Tibial artery (tissue), 4 donors: ENCODE measurements at regions not wholly inside any gene's neighbourhood (a gene's known extent, or its start where the extent isn't known, plus 50 kb on each side); places are given as distances from the start of the nearest gene placed in this dataset.

Experiments used
- DNase-seq, 2 donors: peaks; one replicate each; pipeline ENCODE4 v3.0.0-alpha.2; 2019
- H3K27ac ChIP-seq, 2 donors: fragments of 200-600 bp; sonication (generic) in 1 of 2; 1 replicate in 1 of 2; 2 replicates in 1 of 2; pipeline ENCODE4 v1.5.1; 2018 to 2019; ENCODE audit warnings: mild to moderate bottlenecking in 1 of 2
- H3K27me3 ChIP-seq, 2 donors: fragments of 200-600 bp; sonication (generic) in 1 of 2; one replicate each; pipeline versions ENCODE4 v1.5.1 to v1.6.0; 2016 to 2019
- H3K36me3 ChIP-seq, 3 donors: fragments of 200-600 bp; sonication (generic) in 2 of 3; one replicate each; pipeline ENCODE4 v1.5.1; 2016 to 2019; ENCODE audit warnings: mild to moderate bottlenecking in 2 of 3
- H3K4me1 ChIP-seq, 4 donors: fragments of 200-600 bp; sonication (generic) in 2 of 4; 1 replicate in 3 of 4; 2 replicates in 1 of 4; pipeline ENCODE4 v1.5.1; 2016 to 2019
- H3K4me3 ChIP-seq, 2 donors: fragments of 200-600 bp; sonication (generic) in 1 of 2; 1 replicate in 1 of 2; 2 replicates in 1 of 2; pipeline ENCODE4 v1.5.1; 2018 to 2019; ENCODE audit warnings: mild to moderate bottlenecking in 2 of 2
- H3K9me3 ChIP-seq, 3 donors: fragments of 200-600 bp; sonication (generic) in 1 of 3; one replicate each; pipeline ENCODE4 v1.5.1; 2016 to 2019
- CTCF ChIP-seq, 2 experiments: fragments of 200-600 bp in 1 of 2; fragments of 450-650 bp in 1 of 2; IDR thresholded peaks; one replicate each; pipeline ENCODE4 v1.5.1; 2017 to 2019; ENCODE audit warnings: antibody characterized with exemption in 2 of 2, mild to moderate bottlenecking in 1 of 2, moderate library complexity in 1 of 2
- intact Hi-C: fragments of 100-400 bp; cut with DNase I; formaldehyde crosslinking; loops from one replicate; pipeline ENCODE4 v1.15.0; 2023; ENCODE audit warnings: low total_unique reads

DNA sequence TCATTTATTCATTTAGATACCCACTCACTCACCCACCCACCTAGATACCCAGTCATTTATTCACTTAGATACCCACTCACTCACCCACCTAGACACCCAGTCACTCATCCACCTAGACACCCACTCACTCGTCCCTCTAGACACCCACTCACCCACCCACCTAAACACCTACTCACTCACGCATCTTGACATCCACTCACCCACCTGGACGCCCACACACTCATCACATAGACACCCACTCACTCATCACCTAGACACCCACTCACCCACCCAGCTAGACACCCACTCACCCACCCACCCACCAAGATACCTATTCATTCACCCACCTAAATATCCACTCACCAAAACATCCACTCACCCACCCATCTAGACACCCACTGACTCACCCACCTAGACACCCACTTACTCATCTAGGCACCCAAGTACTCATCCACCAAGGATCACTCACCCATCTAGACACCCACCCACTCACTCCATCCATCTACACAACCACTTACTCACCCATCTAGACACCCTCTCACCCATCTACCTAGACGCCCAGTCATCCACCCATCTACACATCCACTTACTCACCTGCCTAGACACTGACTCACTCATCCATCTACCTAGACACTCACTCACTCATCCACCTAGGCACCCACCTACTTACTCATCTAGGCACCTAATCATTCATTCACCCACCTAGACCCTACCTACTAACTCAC lies 723.7 kb upstream of the RAB6C start:
- peaks cover 0 to 20% (median 6%) of the 10 kb centered on the region in 3 donors for H3K9me3 ChIP-seq
- no peaks in the 10 kb centered on the region for H3K36me3 ChIP-seq
- no peak for TF ChIP-seq CTCF (IDR thresholded peaks at IDR 0.05)
- H3K4me1 ChIP-seq, result no peaks in the 10 kb centered on the region
- H3K27me3 ChIP-seq, result no peaks in the 10 kb centered on the region
- H3K27ac ChIP-seq, result no peak overlapping the region
- no peak overlapping the region for H3K4me3 ChIP-seq
- DNase-seq, result no peak
- intact Hi-C loops, result no loop called here

- intact Hi-C loops, result no loop called here
Measured at GRCh38 chr2:129256642-129257041, 722.8 kb upstream of the RAB6C start.

DNA sequence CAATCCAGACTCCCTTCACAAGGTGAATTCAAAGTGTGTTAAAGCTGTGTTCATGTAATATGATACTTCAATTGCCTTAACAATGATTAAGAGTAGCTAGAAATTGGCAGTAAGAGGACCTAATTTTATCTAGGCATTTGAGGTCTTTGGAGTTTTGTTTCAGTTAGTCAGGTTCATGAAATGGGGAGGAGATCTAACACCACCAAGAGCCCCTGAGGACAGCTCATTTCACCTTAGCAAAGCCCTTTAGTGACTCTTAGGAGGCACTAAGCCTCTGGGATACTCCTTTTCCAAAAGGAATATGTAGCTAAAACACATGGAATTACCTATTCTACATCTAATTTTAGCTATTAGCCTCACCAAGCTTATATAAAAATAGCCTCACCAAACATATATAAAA lies 716.5 kb upstream of the RAB6C start:
- no peaks in the 10 kb centered on the region for H3K36me3 ChIP-seq
- H3K27ac ChIP-seq, result no peak overlapping the region
- intact Hi-C loops, result no loop called here
- no peak for TF ChIP-seq CTCF (IDR thresholded peaks at IDR 0.05)
- H3K27me3 ChIP-seq, result no peaks in the 10 kb centered on the region
- no peaks in the 10 kb centered on the region for H3K4me1 ChIP-seq
- no peak overlapping the region for H3K4me3 ChIP-seq
- peaks cover 0 to 34% (median 18%) of the 10 kb centered on the region in 3 donors for H3K9me3 ChIP-seq
- no peak for DNase-seq

More at GRCh38 chr2:129256642-129257041, 722.8 kb upstream of the RAB6C start:
- H3K27me3 ChIP-seq, result no peaks in the 10 kb centered on the region
- no peak for TF ChIP-seq CTCF (IDR thresholded peaks at IDR 0.05)
- H3K4me3 ChIP-seq, result no peak overlapping the region
- DNase-seq, result no peak
- no peak overlapping the region for H3K27ac ChIP-seq
- H3K9me3 ChIP-seq, result peaks cover 0 to 20% (median 6%) of the 10 kb centered on the region in 3 donors
- H3K36me3 ChIP-seq, result no peaks in the 10 kb centered on the region
- H3K4me1 ChIP-seq, result no peaks in the 10 kb centered on the region

DNA sequence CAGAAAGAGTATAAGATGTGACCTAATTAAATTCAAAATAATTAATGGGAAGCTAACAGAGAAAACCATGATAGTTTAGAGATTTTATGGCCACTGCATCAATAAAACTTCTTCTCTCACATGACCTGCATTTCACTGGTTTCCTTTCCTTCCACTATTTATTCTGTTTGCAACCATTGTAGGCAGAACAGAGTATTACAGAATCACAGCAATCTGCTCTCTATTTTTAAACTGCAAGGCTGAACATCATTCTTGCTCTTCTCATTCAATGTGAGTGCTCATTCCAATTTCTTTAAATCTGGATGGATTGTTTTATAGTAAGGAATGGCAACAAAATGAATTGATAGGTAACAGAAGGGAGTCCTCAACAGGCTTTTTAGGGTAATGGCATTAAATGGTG lies 715.5 kb upstream of the RAB6C start:
- H3K4me1 ChIP-seq, result no peaks in the 10 kb centered on the region
- no peak overlapping the region for H3K27ac ChIP-seq
- H3K4me3 ChIP-seq, result no peak overlapping the region
- peaks cover 0 to 26% (median 14%) of the 10 kb centered on the region in 3 donors for H3K9me3 ChIP-seq
- H3K27me3 ChIP-seq, result no peaks in the 10 kb centered on the region
- no peak for DNase-seq
- intact Hi-C loops, result no loop called here
- TF ChIP-seq CTCF (IDR thresholded peaks at IDR 0.05), result no peak
- H3K36me3 ChIP-seq, result no peaks in the 10 kb centered on the region

GRCh38 chr2:129267559-129267958 lies 711.9 kb upstream of the RAB6C start:
- peaks cover 0 to 16% (median 12%) of the 10 kb centered on the region in 3 donors for H3K9me3 ChIP-seq
- no peak overlapping the region for H3K27ac ChIP-seq
- no peaks in the 10 kb centered on the region for H3K36me3 ChIP-seq
- intact Hi-C loops, result no loop called here
- H3K4me3 ChIP-seq, result no peak overlapping the region
- H3K4me1 ChIP-seq, result no peaks in the 10 kb centered on the region
- TF ChIP-seq CTCF (IDR thresholded peaks at IDR 0.05), result no peak
- DNase-seq, result no peak
- H3K27me3 ChIP-seq, result no peaks in the 10 kb centered on the region
